HL-60 (cell line): ENCODE measurements at regions not wholly inside any gene's neighbourhood (a gene's known extent, or its start where the extent isn't known, plus 50 kb on each side); places are given as distances from the start of the nearest gene placed in this dataset.

Experiments
- GABPA ChIP-seq: IDR thresholded peaks from 2 replicates; pipeline ENCODE4 v1.6.1; 2012; ENCODE audit warnings: low read depth
- POLR2AphosphoS5 ChIP-seq: IDR thresholded peaks from 2 replicates; pipeline ENCODE4 v1.6.1; 2012; ENCODE audit warnings: low read depth
- TF ChIP-seq, protein P1 (sequence below): IDR thresholded peaks from one replicate; pipeline ENCODE4 v1.5.1; 2011; ENCODE audit warnings: low read length, control low read depth, inconsistent platforms; ENCODE audit not compliant: insufficient read depth

DNA sequence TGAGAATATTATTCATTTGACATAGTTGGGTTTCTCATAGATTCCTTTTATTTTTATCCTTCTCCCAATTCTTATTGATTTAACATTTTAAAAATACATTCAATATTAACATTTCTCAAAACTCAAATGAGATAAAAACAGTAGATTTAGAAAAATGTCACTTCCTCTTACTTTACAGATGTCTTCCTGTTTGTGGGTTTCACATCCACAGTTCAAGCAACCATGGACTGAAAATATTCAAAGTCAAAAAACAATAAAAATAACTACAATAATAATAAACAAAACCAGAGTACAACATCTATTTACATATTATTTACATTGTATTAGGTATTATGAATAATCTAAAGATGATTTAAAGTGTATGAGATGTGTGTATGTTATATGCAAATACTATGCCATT, 111.3 kb upstream of the SLC16A7 start:
- TF ChIP-seq POLR2AphosphoS5 (no peak), GABPA (no peak)
- TF ChIP-seq, protein P1, sequence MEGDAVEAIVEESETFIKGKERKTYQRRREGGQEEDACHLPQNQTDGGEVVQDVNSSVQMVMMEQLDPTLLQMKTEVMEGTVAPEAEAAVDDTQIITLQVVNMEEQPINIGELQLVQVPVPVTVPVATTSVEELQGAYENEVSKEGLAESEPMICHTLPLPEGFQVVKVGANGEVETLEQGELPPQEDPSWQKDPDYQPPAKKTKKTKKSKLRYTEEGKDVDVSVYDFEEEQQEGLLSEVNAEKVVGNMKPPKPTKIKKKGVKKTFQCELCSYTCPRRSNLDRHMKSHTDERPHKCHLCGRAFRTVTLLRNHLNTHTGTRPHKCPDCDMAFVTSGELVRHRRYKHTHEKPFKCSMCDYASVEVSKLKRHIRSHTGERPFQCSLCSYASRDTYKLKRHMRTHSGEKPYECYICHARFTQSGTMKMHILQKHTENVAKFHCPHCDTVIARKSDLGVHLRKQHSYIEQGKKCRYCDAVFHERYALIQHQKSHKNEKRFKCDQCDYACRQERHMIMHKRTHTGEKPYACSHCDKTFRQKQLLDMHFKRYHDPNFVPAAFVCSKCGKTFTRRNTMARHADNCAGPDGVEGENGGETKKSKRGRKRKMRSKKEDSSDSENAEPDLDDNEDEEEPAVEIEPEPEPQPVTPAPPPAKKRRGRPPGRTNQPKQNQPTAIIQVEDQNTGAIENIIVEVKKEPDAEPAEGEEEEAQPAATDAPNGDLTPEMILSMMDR: no peak
